Stimulated activated CD4-positive, alpha-beta T cell treated with anti-CD3 and anti-CD28 coated beads, Interleukin-1b, Interleukin-23, amount 100 ng/mL, for 24 hours (primary cell): ENCODE measurements at regions not wholly inside any gene's neighbourhood (a gene's known extent, or its start where the extent isn't known, plus 50 kb on each side); places are given as distances from the start of the nearest gene placed in this dataset.
"Not testable (repeated sequence)": the region's sequence is repeated elsewhere in the genome, so short reads cannot be mapped to it uniquely, and the experiment has no call there.

Source experiments
- DNase-seq, 4 experiments: peaks; one replicate each; pipeline ENCODE4 v3.0.0-alpha.2; 2020; ENCODE audit warnings: low read depth in 4 of 4, low spot score in 1 of 4

DNA sequence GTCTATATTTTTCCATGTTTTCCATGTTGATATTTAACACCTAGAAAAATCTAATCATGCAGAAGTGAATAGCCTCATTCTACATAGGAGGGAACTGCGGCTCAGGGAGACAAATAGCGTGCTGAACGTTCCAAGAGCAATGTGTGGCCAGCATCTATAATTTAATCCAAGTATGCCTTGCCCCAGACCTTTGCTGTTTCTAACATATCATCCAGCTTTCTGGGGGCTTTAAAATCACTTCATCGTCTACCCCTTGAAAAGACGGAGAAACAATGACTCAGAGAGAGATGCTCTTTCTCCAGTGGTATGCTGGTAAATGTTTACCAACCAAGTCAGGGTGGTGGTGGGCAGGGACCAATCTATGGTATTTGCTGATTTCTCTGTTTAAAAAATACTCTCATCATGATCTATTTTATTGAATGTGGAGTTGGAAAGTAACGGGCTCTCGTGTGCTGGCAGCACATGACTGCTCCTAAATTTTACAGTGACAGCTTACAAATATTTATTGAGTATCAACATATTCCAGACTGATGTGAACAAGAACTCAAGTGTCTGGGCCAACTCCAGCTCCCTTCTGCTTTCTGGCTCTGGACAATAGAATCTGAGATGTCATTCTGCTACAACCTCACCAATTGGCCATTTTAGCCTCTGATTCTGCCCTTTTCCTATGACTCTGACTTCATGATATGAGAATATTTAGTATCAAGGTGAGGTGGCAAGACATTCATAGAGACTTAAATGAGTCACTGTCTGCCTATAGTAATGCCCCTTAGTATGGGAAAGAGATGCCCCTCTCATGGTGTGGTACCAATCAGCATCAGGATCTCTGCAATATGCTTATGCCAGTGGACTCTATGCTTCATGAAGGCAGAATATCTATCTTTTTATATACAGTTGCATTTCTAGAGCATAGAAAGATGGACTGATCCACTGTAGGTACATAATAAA is 407.4 kb upstream of the TNC start:
- DNase-seq: no peak

DNA sequence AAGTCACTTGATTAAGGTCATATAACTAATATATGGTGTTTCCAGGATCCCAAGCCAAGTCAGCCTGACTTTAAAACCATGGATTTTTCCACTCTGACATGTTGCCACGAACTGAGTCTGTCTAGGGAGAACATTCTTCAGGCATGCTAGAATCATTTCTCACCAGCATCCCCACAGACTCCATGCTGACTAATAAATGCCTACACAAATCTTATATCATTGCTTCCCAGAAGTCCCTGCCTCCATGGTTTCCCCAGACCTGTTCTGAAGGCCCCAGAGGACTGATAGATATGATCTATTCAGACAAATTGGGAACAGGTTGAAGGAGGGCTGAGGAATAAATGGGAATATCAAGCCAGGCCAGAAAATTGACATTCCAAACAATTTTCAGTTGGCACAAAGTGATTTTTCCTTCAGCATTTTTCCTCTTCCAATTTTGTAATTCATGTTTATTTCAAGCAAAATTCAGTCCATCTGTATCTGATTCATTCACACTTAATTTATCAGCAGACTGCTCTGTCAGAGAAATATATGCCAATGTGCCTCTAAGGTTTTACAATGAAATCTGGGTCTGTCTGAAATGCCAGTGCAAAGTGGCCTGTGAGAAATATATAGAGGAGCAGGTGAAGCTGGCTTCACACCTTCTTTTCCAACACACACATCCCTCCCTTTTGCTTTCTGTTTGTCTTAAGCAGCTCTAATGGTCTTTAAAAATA is 413.6 kb upstream of the TNC start:
- no peak for DNase-seq

DNA sequence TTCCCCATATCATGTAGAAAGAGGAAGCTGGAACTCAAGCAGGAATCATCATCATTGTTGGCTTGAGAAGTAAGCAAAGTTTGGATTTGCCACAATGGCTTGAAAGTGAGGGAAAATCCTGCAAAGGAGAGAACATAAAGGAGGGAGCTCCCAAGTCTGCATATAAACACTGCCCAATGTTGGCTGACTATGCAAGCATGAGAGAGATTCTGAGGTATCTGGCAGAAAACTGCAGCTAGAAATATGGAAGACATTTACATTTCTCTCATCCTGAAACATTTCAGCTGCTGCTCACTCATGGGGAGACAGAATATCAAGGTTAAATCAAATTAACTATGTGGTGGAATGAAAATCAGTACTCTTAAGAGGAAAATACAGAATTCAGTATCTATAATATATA is 415.6 kb upstream of the TNC start:
- DNase-seq: no peak

DNA sequence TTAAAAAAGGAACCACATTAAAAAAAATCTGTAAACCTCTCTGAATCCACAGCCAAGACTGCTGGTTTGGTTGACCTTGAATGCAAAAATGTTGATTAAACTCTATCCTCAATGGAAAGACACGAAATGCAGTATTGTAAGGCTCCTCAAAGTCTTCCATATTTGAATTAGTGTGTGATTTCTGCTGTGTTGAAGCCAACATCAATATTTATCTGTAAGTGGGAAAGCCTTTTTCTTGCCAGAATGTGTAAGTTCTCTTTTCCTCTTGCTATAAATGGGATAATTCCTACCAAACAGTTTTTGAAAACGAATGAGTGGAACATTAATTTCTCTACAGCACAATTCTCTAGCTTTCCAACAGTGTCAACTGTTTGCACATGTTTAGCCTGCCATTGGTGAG is 422.1 kb upstream of the TNC start:
- DNase-seq: no peak

DNA sequence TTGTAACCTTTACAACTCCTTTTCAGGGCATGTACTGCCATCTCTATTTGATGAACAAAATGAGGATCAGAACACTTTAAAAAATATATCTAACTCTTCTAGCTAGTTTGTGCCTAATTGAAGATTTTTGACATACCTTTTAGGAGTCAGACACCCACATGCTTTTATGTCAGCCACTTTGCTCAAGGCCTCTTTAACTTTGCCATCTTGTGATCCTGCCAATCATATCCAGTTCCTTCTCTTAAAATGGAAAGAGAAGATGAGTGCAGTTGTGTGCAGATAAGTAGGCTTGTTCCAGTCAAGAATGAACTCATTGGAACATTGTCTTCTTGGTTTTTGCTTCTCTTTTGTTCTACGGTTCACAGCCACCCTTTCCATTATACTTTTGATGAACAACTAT is 425.6 kb upstream of the TNC start:
- no peak for DNase-seq

DNA sequence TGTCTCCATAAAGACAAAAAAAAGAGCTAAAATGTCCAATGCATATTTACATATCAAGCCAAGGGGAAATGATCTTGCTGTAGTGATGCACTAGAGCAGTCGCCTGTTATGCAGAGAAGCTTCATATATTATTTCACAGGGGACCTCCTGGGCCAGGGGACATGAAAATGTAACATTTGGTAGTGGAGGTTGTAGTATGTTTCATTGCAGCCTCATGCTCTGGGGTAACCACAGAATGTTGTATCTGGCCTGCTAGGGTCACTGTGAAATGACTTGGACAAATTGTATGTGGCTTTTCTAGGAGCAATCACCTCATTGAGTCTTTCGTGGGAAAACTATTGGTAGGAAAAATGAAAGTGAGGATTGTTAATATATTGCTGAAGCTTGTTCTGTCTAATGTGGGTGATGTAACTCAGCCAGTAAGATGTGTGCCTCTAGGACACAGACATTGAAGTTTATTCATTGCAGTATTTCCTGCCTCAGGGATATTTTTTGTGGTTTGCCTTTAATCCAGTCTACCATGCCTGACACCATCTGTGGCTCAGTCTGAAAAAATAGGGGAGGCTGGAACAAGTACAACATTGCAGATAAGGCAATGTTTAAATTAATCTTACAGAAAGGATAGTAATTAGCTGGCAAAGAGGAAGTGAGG is 430.8 kb upstream of the TNC start:
- no peak for DNase-seq

DNA sequence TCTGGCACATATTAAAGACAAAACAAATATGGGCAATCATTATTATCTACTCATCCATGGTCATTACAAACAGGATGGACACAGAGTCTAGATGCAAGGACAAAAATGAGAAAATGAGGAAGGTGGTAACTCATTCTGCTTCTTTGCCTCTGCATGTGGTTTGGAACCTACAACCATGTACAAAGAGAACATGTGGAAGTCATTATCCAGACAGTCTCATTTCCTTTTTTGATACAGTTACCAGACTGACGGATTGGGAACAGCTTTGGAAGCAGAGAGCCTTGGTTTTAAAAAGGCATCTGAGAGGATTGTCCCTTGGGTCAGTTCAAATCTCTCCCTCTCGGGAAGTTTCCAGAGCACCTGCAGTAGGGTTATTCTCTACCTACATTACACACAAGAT is 433.4 kb upstream of the TNC start:
- no peak for DNase-seq

DNA sequence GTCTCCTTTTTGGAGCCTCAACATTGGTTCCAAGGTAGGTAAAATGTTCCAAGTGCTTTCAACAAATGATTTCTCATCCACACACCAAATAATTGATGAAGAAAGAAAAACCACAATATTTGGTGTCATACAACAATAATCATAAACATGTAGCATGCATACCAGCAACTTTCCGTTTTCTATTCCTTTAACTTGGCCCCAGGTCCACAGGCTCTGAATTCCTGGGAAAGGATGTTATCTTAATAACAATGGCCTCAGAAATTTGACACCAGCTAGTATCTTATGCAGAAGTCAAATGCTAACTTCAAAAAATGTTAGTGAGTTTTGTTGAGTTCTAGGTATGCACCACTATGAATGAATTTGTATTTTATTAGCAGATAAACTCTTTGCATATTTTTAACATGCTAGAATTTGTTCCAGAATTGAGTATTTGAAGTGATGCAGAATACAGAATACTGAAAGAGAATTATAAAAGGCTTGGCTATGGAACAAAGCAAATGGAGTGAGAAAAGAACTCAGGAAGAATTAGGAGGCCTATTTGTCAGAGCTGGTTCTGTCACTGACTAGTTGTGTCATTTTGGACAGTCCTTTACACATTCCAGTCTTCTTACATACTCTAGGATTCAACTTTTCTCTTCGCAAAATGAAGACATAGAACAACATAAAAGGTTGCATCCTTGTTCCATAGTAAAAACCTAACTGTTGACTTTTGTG is 435.3 kb upstream of the TNC start:
- no peak for DNase-seq

DNA sequence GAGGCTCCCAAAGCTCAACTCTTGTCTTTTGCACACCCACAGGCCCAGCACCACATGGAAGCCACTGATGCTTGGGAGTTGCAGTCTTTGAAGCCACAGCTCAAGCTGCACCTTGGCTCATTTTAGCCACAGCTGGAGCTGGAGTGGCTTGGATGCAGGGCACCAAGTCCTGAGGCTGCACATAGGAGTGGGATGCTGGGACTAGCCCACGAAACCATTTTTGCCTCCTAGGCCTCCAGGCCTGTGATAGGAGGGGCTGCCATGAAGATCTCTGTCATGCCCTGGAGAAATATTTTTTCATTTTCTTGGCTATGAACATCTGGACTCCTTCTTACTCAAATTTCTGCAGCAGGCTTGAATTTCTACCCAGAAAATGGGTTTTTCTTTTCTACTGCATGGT is 438.5 kb upstream of the TNC start:
- DNase-seq: no peak

DNA sequence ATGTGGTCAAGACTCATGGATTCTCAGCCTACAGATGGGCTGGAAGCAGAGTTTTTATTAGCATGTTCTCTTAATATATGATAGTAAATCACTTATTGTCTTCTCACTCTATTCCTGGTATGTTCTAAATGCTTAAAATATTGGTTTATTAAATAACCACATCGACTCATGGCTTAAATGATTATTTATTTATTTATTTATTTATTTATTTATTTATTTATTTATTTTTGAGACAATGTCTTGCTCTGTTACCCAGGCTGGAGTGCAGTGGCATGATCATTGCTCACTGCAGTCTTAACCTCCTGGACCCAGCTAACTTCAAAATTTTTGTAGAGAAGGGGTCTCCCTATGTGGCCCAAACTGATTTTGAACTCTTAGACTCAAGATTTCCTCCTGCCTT is 457.2 kb upstream of the TNC start:
- no peak for DNase-seq

DNA sequence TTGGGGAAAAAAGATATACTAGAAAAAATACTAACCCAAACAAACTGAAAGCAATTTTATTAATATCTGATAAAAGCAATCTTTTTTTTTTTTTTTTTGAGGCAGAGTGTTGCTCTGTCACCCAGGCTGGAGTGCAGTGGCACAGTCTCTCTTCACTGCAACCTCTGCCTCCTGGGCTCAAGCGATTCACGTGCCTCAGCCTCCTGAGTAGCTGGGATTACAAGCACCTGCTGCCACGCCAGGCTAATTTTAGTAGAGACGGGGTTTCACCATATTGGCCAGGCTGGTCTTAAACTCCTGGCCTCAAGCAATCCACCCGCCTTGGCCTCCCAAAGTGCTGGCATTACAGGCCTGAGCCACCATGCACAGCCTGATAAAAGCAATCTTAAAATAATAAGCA is 467.5 kb upstream of the TNC start:
- not testable (repeated sequence) for DNase-seq

DNA sequence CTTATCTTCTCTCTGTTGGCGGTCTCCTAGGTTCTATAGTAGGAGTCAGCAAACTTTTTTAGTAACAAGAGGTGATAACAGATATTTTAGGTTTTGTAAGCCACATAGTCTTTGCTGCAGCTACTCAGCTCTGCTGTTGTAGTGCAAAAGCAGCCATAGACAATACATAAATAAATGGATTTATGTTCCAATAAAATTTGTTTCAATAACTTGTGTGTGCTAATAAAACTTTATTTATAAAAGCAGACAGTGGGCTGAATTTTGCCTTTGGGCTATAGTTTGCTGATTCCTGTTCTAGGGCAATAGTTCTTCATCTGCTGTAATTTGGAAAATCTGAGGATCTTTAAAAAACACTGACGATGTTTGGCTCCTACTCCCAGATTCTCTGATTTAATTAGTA is 469.4 kb upstream of the TNC start:
- DNase-seq: no peak

DNA sequence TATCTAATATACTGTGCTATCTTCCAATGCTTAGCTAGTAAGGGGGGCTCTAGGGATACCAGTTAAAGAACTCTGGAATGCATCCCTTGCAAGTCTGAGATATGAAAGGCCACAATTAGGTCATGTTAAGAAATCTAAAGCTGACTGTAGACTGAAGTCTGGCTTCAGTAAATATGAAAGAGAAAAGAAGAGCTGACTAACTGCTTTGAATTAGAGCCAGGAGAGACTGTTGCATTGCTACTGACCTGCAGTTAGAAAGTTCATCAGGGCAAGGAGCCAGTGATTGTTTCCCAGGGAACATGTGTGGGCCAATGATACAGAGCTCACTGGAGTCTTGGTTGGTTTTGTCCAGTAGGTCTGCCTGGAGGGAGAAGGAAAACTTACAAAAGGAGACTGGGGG is 472.1 kb upstream of the TNC start:
- no peak for DNase-seq

DNA sequence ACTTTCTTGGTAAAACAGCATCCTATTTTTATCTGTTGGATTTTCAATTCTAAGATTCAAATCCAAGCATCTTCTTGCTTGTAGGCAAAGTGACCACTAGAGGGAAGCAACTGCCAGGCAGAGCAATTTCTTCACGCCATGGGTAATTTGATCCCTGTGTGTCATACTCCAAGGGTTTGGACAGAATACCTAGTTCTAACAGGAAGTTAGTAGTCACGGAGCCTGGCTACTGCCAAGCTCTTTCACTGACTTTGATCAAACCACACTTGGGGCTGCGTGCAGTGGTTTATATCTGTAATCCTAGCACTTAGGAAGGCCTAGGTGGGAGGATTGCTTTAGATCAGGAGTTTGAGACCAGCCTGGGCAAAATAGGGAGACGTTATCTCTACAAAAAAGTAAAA is 473.6 kb upstream of the TNC start:
- no peak for DNase-seq

DNA sequence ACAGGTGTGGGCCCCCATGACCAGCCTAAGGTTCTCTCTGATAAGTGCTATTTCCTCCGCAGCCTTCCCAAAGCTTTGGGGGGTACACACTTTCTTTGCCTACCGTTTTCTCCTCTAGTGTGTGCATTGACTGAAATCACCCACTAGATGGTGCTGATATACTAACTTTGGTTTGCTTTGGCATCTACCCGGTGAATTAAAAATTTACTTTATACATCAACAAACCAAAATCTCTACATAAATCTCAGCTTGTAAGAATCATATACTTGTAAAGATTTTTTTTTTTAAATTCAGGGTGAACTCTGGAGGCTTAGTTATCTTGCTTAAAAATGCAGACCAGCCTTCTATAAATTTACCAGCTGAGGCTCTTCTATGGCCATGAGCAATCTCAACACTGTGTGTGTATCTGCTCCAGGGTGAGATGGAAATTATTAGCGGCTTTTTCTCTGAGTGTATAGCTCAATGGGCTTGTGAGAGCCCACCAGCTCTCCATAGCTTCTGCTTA is 475.7 kb upstream of the TNC start:
- no peak for DNase-seq

DNA sequence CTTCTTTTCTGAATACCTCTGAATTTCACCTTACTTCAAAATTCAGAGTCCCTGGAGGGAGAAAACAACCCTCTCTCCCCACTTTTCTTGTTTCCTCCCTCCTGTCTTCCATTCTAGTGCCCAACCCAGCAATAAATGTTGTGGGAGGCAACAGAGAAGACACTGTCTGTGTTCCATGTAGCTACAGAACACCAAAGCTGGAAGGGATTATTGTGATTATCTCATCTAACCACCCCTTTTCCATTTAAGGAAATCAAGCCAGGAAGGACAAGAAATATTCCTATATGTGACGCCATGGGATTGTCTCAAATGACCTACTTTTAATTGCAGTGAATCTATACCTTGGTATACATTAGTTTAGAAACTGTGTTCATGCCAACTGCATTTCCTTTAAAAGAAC is 476.6 kb upstream of the TNC start:
- no peak for DNase-seq

DNA sequence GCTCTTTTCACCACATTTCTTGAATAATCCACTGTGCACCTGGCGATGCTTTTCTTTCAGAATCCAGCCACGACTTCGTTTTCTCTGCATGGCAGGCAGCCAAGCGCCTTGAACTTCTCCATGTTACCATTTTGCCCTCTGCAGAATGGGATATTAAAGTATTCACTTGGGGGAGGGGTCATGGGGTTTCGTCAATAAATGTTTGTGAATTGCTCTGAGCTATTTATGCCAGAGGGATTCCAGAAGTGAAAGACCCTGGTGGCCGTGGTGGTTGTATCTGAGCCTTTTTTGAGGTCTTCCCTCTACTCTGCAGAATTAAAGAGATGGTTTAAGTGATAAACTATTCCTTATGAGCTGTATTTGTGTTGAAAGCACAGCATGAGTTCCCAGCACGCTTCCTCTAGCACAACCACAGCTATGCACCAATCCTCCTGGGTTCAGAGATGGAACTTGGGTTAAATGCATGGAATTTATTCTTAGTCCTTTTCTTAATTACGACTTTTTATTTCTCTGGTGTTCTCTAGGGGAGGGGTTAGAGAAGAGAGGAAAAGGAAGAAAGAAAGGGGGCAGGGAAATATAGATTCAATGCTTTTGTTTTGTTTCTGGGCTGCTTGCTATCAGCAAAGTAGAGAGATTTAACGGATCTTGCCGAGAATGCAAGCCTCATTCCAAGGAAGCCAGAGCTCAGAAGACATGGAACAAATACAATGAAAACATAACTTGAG is 478.2 kb upstream of the TNC start:
- DNase-seq: no peak

DNA sequence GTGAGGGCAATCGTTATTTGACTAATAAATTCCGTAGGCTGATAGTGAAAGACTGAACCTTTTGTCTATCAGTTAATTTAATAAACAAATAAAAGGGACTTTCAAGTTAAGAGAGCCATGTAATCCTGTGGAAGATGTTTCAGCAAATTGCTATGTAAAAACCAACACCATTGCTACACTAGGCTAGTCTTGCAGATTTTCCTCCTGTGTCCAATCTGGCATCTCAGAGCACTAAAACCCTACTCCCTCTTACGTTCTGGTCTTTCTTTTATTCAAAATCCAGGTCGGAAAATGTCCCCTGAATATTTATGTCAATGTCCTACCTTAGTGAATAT is 478.8 kb upstream of the TNC start:
- DNase-seq: no peak

DNA sequence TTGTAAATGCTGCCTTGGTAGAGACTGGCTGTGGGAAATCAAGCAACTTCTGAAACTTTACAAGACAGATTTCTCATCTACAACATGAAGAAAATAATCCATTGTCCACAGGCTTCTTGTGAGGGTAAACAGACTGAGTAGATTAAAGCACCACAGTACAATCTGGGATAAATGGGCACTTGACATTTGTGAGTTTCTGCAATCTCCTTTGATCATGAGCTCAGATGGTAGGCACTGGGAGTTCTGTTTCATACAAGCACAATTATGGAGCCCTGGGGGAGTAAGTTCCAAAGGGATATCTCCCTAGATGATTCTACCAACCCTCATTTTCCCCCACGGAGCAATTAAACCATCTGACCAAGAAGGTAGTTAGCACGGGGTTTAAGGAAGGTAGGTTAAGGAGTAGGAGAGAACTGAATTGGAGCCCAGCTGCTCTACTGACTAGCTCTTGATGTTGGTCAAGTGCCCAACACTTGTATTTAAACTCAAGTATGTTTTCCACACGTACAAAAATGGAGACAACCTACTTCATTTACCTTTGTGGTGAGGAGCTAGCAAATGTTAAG is 479.5 kb upstream of the TNC start:
- no peak for DNase-seq

DNA sequence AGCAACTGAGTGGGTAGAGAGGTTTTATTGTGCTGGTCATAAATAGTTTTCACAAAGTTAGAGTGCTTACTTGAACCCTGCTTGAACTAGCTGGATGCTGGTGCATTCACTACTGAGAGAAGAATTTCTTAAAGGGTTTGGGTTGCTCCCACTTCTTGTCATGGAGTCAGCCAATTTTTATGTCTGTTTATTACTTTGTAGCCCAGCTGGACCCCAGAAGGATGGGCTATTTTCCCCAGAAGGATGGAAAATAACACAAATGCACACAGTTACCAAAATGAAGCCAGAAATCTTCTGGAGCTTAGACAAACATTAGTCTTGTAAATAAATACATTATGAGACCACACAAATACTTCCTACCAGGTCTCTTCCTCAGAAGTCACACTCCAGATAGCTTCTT is 480.8 kb upstream of the TNC start:
- no peak for DNase-seq
